ENCODE measurements at regions not wholly inside any gene's neighbourhood (a gene's known extent, or its start where the extent isn't known, plus 50 kb on each side); places are given as distances from the start of the nearest gene placed in this dataset.
"Not testable (repeated sequence)": the region's sequence is repeated elsewhere in the genome, so short reads cannot be mapped to it uniquely, and the experiment has no call there.

DNA sequence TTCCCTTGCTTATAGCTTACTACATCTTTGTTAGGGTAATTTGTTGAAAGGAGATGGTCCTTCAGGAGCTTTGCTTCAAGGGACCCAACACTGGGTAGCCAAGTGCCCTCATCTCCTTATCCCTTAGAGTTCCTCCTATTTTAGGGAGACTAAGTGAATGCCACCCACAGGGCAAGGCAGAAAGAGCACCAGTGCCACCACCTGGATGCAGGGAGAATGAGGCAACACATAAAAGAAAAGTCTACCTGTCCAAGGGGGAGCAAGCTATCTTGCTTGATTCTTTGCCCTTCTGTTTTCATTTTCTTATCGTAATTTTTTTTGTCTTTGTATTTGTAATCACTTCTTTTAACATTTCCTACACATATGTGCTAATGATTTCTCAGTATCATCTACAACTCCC, 205.5 kb downstream of the NPR3 start:
- intact Hi-C loops (cut with DNase I, micrococcal nuclease), result no loop called here
- peak in 2 of 3 donors; percentile 17 to 32 for DNase-seq

DNA sequence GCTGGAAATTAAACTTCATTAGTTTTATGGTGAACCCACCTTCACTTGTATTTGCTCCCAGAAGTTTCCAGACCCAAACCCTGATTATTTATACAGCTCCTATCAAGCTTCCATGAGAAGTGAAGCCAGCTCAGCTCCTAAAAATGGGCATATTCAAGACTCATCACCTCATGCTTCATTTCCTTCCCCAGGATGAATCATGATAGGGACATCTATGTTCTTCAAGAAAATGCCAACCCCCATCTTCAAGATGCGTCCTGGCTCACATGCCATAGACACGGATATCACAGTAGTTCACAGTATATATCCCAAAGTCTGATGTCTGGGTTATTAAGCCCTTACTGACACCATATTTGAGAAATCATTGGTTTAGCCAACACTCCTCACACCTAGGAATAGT, 217.6 kb downstream of the NPR3 start:
- Histone ChIP-seq H3K4me1 (ENCODE audit: low read depth) (no peaks in the 10 kb centered on the region), H3K36me3 (ENCODE audit: low read depth) (no peaks in the 10 kb centered on the region), H3K9me3 (no peaks in the 10 kb centered on the region), H3K4me3 (no peak overlapping the region)
- ATAC-seq, result no peak
- DNase-seq, result no peak
- intact Hi-C loops (cut with DNase I, micrococcal nuclease), result no loop called here
- TF ChIP-seq, protein P1, sequence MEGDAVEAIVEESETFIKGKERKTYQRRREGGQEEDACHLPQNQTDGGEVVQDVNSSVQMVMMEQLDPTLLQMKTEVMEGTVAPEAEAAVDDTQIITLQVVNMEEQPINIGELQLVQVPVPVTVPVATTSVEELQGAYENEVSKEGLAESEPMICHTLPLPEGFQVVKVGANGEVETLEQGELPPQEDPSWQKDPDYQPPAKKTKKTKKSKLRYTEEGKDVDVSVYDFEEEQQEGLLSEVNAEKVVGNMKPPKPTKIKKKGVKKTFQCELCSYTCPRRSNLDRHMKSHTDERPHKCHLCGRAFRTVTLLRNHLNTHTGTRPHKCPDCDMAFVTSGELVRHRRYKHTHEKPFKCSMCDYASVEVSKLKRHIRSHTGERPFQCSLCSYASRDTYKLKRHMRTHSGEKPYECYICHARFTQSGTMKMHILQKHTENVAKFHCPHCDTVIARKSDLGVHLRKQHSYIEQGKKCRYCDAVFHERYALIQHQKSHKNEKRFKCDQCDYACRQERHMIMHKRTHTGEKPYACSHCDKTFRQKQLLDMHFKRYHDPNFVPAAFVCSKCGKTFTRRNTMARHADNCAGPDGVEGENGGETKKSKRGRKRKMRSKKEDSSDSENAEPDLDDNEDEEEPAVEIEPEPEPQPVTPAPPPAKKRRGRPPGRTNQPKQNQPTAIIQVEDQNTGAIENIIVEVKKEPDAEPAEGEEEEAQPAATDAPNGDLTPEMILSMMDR (IDR thresholded peaks at IDR 0.05), result no peak

More for the DNA sequence above, 205.5 kb downstream of the NPR3 start:
- no peaks in the 10 kb centered on the region for H3K4me1 ChIP-seq (ENCODE audit: low read depth)
- no peaks in the 10 kb centered on the region for H3K9me3 ChIP-seq
- no peak for ATAC-seq
- TF ChIP-seq, protein P1 (IDR thresholded peaks at IDR 0.05), result no peak
- H3K4me3 ChIP-seq, result no peak overlapping the region
- H3K36me3 ChIP-seq (ENCODE audit: low read depth), result no peaks in the 10 kb centered on the region

DNA sequence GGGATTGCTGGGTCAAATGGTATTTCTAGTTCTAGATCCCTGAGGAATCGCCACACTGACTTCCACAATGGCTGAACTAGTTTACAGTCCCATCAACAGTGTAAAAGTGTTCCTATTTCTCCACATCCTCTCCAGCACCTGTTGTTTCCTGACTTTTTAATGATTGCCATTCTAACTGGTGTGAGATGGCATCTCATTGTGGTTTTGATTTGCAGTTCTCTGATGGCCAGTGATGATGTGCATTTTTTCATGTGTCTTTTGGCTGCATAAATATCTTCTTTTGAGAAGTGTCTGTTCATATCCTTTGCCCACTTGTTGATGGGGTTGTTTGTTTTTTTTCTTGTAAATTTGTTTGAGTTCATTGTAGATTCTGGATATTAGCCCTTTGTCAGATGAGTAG, 220.3 kb downstream of the NPR3 start:
- H3K4me1 ChIP-seq (ENCODE audit: low read depth); ATAC-seq; H3K9me3 ChIP-seq; H3K36me3 ChIP-seq (ENCODE audit: low read depth); H3K4me3 ChIP-seq; DNase-seq; intact Hi-C loops (cut with DNase I, micrococcal nuclease): not testable (repeated sequence)

DNA sequence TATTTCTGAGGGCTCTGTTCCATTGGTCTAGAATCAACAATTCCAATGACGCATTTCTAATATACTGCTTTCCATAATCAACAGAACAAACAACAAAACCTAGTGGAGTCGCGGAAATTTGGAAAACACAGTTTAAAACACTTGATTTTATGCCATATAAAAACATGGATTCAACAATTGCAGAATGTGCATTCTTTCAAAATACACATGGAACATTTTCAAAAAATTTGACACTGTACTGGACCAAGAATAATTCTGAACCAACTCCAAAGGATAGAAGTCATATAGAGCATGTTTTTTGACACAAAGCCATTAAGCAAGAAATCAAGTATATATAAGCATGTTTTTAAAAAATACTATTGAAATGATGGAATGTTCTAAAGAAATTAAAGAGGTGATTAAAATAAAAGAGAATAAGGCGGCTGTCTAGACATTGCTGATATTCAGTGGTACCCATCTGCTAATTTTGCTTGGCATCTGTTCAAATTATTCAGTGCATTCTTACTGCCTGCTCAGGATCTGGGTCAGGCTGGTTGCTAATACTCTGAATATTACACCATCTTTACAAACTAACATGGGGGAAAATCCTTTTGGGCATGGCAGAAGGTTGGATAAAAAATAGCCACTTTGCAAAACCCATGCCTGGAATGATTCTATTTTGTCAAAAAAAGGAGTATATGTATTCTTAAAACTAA, 221.3 kb downstream of the NPR3 start:
- no peak for ATAC-seq
- intact Hi-C loops (cut with DNase I, micrococcal nuclease), result no loop called here
- H3K9me3 ChIP-seq, result no peaks in the 10 kb centered on the region
- no peaks in the 10 kb centered on the region for H3K36me3 ChIP-seq (ENCODE audit: low read depth)
- no peak for DNase-seq
- no peak overlapping the region for H3K4me3 ChIP-seq
- no peaks in the 10 kb centered on the region for H3K4me1 ChIP-seq (ENCODE audit: low read depth)
- TF ChIP-seq, protein P1 (IDR thresholded peaks at IDR 0.05), result no peak

DNA sequence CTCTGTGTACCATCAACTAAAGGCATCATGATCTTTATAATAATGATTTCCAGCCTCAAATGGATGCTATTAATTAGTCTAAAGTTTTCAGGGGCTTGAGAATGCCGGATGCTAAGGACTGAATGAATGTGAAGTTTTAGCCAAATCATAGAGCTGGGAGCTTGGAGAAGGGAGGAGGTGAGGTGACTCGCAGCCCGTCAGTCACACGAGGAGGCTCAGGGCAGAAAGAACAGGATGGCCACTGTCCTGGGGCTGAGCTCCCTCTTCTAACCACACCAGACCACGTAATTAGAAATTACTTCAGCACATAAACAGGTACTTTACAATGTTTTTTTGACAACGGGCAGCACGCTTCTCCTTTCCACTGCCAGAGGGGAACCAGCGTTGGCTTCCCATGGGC, 222.6 kb downstream of the NPR3 start:
- TF ChIP-seq, protein P1 (IDR thresholded peaks at IDR 0.05), result no peak
- H3K4me3 ChIP-seq, result no peak overlapping the region
- ATAC-seq, result no peak
- no peak for DNase-seq
- no peaks in the 10 kb centered on the region for H3K36me3 ChIP-seq (ENCODE audit: low read depth)
- no peaks in the 10 kb centered on the region for H3K4me1 ChIP-seq (ENCODE audit: low read depth)
- intact Hi-C loops (cut with DNase I, micrococcal nuclease), result no loop called here
- H3K9me3 ChIP-seq, result no peaks in the 10 kb centered on the region

DNA sequence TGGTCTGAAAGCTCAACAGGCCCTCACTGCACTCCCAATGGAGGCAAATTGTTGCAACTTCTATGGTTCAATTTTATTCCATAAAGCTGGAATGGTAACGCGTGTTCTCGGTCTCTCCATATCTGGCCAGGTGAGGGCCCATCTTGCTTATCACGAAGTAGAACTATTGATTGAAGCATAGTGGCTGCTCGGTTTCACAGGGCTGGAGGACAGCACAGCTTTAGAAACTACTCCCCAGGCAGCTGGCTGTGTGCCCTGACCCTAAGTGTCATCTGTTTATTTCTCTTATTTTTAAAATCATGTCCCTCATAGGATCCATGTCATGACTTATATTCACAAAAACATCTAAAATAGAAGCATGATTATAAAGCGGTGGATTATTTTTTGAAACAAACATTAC, 223.4 kb downstream of the NPR3 start:
- DNase-seq (no peak), ATAC-seq (no peak)
- intact Hi-C loops (cut with DNase I, micrococcal nuclease), result no loop called here
- Histone ChIP-seq H3K36me3 (ENCODE audit: low read depth) (no peaks in the 10 kb centered on the region), H3K9me3 (no peaks in the 10 kb centered on the region), H3K4me3 (no peak overlapping the region), H3K4me1 (ENCODE audit: low read depth) (no peaks in the 10 kb centered on the region)
- TF ChIP-seq, protein P1 (IDR thresholded peaks at IDR 0.05), result no peak
